ENCODE measurements at regions not wholly inside any gene's neighbourhood (a gene's known extent, or its start where the extent isn't known, plus 50 kb on each side); places are given as distances from the start of the nearest gene placed in this dataset.

DNA sequence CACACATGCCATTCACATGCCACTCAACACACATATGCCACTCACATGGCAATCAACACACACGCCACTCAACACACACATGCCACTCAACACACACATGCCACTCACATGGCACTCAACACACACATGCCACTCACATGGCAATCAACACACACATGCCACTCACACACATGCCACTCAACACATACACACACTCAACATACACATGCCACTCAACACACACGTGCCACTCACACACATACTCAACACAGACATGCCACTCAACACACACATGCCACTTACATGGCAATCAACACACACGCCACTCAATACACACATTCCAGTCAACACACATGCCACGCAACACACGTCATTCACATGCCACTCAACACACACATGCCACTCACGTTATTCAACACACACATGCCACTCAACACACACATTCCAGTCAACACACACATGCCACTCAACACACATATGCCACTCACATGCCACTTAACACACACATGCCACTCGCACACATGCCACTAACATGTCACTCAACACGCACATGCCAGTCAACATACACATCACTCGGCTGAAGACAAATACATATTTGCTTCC, 182.9 kb downstream of the NPHP4 start:
- no peak for TF ChIP-seq JUND (IDR thresholded peaks at IDR 0.05)
- TF ChIP-seq, protein P1, sequence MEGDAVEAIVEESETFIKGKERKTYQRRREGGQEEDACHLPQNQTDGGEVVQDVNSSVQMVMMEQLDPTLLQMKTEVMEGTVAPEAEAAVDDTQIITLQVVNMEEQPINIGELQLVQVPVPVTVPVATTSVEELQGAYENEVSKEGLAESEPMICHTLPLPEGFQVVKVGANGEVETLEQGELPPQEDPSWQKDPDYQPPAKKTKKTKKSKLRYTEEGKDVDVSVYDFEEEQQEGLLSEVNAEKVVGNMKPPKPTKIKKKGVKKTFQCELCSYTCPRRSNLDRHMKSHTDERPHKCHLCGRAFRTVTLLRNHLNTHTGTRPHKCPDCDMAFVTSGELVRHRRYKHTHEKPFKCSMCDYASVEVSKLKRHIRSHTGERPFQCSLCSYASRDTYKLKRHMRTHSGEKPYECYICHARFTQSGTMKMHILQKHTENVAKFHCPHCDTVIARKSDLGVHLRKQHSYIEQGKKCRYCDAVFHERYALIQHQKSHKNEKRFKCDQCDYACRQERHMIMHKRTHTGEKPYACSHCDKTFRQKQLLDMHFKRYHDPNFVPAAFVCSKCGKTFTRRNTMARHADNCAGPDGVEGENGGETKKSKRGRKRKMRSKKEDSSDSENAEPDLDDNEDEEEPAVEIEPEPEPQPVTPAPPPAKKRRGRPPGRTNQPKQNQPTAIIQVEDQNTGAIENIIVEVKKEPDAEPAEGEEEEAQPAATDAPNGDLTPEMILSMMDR (IDR thresholded peaks at IDR 0.05 in 2 of 3, conservative IDR thresholded peaks at IDR 0.05 in 1 of 3; ENCODE audit: borderline replicate concordance in 1 of 3, insufficient read depth in 1 of 3, low read depth in 2 of 3, low read length in 2 of 3), result no peak
- no peak for TF ChIP-seq YY1 (IDR thresholded peaks at IDR 0.05; ENCODE audit: extremely low read depth, insufficient replicate concordance, low read depth, low read length)
- no peak for TF ChIP-seq SIN3A (IDR thresholded peaks at IDR 0.05; ENCODE audit: low read depth)
- no peak for TF ChIP-seq POLR2A (IDR thresholded peaks at IDR 0.05; ENCODE audit: borderline replicate concordance, extremely low read depth, insufficient read depth, insufficient read length)
- no peak for TF ChIP-seq ELF1 (IDR thresholded peaks at IDR 0.05; ENCODE audit: borderline replicate concordance, low read depth)
- TF ChIP-seq SRF (IDR thresholded peaks at IDR 0.05; ENCODE audit: low read depth), result no peak
- TF ChIP-seq, protein P2, sequence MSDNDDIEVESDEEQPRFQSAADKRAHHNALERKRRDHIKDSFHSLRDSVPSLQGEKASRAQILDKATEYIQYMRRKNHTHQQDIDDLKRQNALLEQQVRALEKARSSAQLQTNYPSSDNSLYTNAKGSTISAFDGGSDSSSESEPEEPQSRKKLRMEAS (IDR thresholded peaks at IDR 0.05), result no peak
- TF ChIP-seq CBX3 (IDR thresholded peaks at IDR 0.05; ENCODE audit: low read depth), result no peak
- TF ChIP-seq EZH2 (IDR thresholded peaks at IDR 0.05), result no peak
- TF ChIP-seq TCF7L2 (IDR thresholded peaks at IDR 0.05; ENCODE audit: borderline replicate concordance, extremely low read depth, insufficient read depth, insufficient read length), result no peak
- TF ChIP-seq, protein P3, sequence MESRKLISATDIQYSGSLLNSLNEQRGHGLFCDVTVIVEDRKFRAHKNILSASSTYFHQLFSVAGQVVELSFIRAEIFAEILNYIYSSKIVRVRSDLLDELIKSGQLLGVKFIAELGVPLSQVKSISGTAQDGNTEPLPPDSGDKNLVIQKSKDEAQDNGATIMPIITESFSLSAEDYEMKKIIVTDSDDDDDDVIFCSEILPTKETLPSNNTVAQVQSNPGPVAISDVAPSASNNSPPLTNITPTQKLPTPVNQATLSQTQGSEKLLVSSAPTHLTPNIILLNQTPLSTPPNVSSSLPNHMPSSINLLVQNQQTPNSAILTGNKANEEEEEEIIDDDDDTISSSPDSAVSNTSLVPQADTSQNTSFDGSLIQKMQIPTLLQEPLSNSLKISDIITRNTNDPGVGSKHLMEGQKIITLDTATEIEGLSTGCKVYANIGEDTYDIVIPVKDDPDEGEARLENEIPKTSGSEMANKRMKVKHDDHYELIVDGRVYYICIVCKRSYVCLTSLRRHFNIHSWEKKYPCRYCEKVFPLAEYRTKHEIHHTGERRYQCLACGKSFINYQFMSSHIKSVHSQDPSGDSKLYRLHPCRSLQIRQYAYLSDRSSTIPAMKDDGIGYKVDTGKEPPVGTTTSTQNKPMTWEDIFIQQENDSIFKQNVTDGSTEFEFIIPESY (IDR thresholded peaks at IDR 0.05; ENCODE audit: extremely low read depth, insufficient replicate concordance, low read length), result no peak
- TF ChIP-seq EZH2phosphoT487 (IDR thresholded peaks at IDR 0.05; ENCODE audit: borderline replicate concordance), result no peak
- TF ChIP-seq ZNF274 (IDR thresholded peaks at IDR 0.05; ENCODE audit: low read depth, low read length), result no peak

Data from HCT116 (cell line).